ENCODE measurements at regions not wholly inside any gene's neighbourhood (a gene's known extent, or its start where the extent isn't known, plus 50 kb on each side); places are given as distances from the start of the nearest gene placed in this dataset.

DNA sequence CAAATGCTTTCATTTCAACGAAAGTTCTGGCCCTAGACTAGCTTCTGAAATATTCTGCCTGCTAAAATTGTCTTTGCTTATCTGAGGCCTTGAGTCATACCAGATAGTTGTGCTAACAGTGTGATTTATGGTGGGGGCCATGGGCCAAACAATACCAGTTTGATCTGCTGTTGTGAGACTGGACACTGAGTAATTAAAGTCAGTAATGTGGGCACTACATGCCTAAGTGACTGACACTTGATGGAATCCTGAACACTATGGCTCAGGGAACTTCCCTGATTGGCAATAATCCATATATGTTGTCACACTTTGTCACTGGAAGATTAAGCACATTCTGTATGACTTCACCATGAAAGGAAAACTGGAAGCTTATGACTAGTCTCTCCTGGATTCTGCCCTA is 127.6 kb upstream of the CYLC2 start:
- Histone ChIP-seq H3K4me3 (ENCODE audit: low read depth, low read length) (no peak overlapping the region), H3K27ac (no peak overlapping the region), H3K36me3 (no peaks in the 10 kb centered on the region), H3K9me3 (ENCODE audit: severe bottlenecking) (no peaks in the 10 kb centered on the region), H3K27me3 (ENCODE audit: insufficient read depth, low read depth, severe bottlenecking) (no peaks in the 10 kb centered on the region)
- TF ChIP-seq, protein P1, sequence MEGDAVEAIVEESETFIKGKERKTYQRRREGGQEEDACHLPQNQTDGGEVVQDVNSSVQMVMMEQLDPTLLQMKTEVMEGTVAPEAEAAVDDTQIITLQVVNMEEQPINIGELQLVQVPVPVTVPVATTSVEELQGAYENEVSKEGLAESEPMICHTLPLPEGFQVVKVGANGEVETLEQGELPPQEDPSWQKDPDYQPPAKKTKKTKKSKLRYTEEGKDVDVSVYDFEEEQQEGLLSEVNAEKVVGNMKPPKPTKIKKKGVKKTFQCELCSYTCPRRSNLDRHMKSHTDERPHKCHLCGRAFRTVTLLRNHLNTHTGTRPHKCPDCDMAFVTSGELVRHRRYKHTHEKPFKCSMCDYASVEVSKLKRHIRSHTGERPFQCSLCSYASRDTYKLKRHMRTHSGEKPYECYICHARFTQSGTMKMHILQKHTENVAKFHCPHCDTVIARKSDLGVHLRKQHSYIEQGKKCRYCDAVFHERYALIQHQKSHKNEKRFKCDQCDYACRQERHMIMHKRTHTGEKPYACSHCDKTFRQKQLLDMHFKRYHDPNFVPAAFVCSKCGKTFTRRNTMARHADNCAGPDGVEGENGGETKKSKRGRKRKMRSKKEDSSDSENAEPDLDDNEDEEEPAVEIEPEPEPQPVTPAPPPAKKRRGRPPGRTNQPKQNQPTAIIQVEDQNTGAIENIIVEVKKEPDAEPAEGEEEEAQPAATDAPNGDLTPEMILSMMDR (IDR thresholded peaks at IDR 0.05; ENCODE audit: low read depth, low read length): no peak
- no peak for DNase-seq

DNA sequence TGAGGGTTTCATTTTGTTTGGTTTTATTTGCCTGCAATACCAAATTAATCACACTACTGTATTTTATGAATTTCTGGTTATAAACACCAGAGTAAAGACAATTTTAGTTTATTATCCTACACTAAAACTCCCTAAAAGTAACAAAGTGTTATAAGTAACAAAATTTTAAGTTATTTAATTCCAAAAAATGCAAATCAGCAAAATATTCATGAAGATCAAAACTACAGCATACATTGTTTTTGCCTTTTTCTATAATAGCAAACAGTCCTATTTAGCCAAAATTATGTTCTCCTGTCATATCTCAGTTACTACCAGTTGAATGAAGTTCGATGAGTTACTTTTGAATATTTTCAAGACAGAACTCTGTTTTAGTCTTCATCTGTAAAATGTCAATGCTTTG is 132.7 kb upstream of the CYLC2 start:
- DNase-seq: no peak
- TF ChIP-seq, protein P1 (IDR thresholded peaks at IDR 0.05; ENCODE audit: low read depth, low read length): no peak
- H3K9me3 ChIP-seq (ENCODE audit: severe bottlenecking): no peaks in the 10 kb centered on the region
- no peak overlapping the region for H3K27ac ChIP-seq
- no peaks in the 10 kb centered on the region for H3K27me3 ChIP-seq (ENCODE audit: insufficient read depth, low read depth, severe bottlenecking)
- H3K36me3 ChIP-seq: no peaks in the 10 kb centered on the region
- H3K4me3 ChIP-seq (ENCODE audit: low read depth, low read length): no peak overlapping the region

DNA sequence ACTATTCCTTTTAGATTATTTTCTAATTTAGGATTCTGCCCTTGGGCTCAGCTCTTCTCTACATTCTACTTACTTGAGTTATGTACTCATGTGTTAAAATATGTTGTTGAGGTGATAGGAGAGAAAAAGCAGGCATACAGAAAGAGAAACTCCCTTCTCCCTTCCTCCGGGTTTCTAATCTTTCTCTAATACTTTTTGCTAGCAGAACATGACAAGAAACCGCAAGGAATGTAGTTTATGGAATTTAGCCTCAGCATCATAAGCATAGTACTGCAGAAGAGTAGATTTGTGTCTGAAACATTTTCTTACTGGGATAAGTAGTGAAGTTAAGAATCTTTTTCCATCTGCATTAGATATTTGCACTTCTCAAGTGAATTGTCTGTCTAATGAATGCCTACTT is 139.5 kb upstream of the CYLC2 start:
- no peak overlapping the region for H3K27ac ChIP-seq
- H3K9me3 ChIP-seq (ENCODE audit: severe bottlenecking): no peaks in the 10 kb centered on the region
- DNase-seq: no peak
- no peaks in the 10 kb centered on the region for H3K36me3 ChIP-seq
- no peaks in the 10 kb centered on the region for H3K27me3 ChIP-seq (ENCODE audit: insufficient read depth, low read depth, severe bottlenecking)
- no peak overlapping the region for H3K4me3 ChIP-seq (ENCODE audit: low read depth, low read length)
- TF ChIP-seq, protein P1 (IDR thresholded peaks at IDR 0.05; ENCODE audit: low read depth, low read length): no peak

GRCh38 chr9:102845827-102846371 is 149.2 kb upstream of the CYLC2 start:
- TF ChIP-seq, protein P1 (IDR thresholded peaks at IDR 0.05; ENCODE audit: low read depth, low read length): no peak
- H3K9me3 ChIP-seq (ENCODE audit: severe bottlenecking): no peaks in the 10 kb centered on the region
- no peak overlapping the region for H3K4me3 ChIP-seq (ENCODE audit: low read depth, low read length)
- DNase-seq: no peak
- H3K36me3 ChIP-seq: no peaks in the 10 kb centered on the region
- no peak overlapping the region for H3K27ac ChIP-seq
- H3K27me3 ChIP-seq (ENCODE audit: insufficient read depth, low read depth, severe bottlenecking): no peaks in the 10 kb centered on the region

GRCh38 chr9:102844716-102845115 is 150.4 kb upstream of the CYLC2 start:
- no peaks in the 10 kb centered on the region for H3K9me3 ChIP-seq (ENCODE audit: severe bottlenecking)
- no peak overlapping the region for H3K4me3 ChIP-seq (ENCODE audit: low read depth, low read length)
- no peaks in the 10 kb centered on the region for H3K27me3 ChIP-seq (ENCODE audit: insufficient read depth, low read depth, severe bottlenecking)
- DNase-seq: no peak
- TF ChIP-seq, protein P1 (IDR thresholded peaks at IDR 0.05; ENCODE audit: low read depth, low read length): no peak
- no peaks in the 10 kb centered on the region for H3K36me3 ChIP-seq
- no peak overlapping the region for H3K27ac ChIP-seq

DNA sequence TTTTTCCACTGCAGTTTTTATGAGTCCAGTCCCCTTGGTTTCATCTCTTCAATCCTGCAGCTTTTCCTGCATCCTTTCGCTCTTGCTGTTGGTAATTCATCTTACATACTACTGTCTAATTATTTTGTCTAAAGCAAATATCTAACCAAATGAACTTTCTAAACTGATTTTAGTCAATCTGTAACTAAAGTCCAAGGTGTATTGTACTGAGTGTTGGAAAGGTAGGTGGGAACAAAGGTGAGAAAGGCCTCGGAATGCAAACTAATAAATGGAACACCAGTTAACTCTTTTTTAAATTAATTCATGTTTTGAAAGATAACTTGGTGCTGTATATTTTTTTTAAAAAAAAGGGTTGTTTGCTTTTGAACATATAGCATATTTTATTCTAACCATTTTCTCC is 152.7 kb upstream of the CYLC2 start:
- H3K9me3 ChIP-seq (ENCODE audit: severe bottlenecking): no peaks in the 10 kb centered on the region
- TF ChIP-seq, protein P1 (IDR thresholded peaks at IDR 0.05; ENCODE audit: low read depth, low read length): no peak
- H3K27me3 ChIP-seq (ENCODE audit: insufficient read depth, low read depth, severe bottlenecking): no peaks in the 10 kb centered on the region
- no peak for DNase-seq
- H3K36me3 ChIP-seq: no peaks in the 10 kb centered on the region
- H3K27ac ChIP-seq: no peak overlapping the region
- H3K4me3 ChIP-seq (ENCODE audit: low read depth, low read length): no peak overlapping the region

Measured in WERI-Rb-1 (cell line).